Lung (tissue), 11 donors: ENCODE measurements at regions not wholly inside any gene's neighbourhood (a gene's known extent, or its start where the extent isn't known, plus 50 kb on each side); places are given as distances from the start of the nearest gene placed in this dataset.

Source experiments
- ATAC-seq: fragments of 200-7000 bp; cut with Tn5 transposase; one replicate; pipeline ENCODE4 v1.9.1; 2020; ENCODE audit warnings: moderate number of reproducible peaks; ENCODE audit not compliant: insufficient read depth, low FRiP score
- DNase-seq, 3 donors: peaks; one replicate each; pipeline ENCODE4 v3.0.0-alpha.2; 2013 to 2017
- H3K27ac ChIP-seq, 2 donors: one replicate each; pipeline ENCODE4 v1.5.1; 2013; ENCODE audit warnings: mild to moderate bottlenecking in 2 of 2, moderate library complexity in 2 of 2, control low read depth in 1 of 2, inconsistent platforms in 1 of 2, low read depth in 1 of 2, low read length in 1 of 2
- H3K27me3 ChIP-seq, 3 donors: one replicate each; pipeline ENCODE4 v1.5.1; 2013; ENCODE audit warnings: low read length in 2 of 3; ENCODE audit not compliant: control insufficient read depth in 3 of 3, insufficient read depth in 3 of 3
- H3K36me3 ChIP-seq, 4 donors: one replicate each; pipeline ENCODE4 v1.5.1; 2013; ENCODE audit warnings: low read length in 4 of 4, mild to moderate bottlenecking in 1 of 4, moderate library complexity in 1 of 4; ENCODE audit not compliant: control insufficient read depth in 4 of 4, insufficient read depth in 4 of 4
- H3K4me1 ChIP-seq, 5 donors: one replicate each; pipeline ENCODE4 v1.5.1; 2013; ENCODE audit warnings: low read length in 5 of 5, mild to moderate bottlenecking in 2 of 5, moderate library complexity in 1 of 5; ENCODE audit not compliant: control insufficient read depth in 5 of 5, insufficient read depth in 5 of 5
- H3K4me3 ChIP-seq: one replicate; pipeline ENCODE4 v1.5.1; 2013; ENCODE audit warnings: mild to moderate bottlenecking, control low read depth, moderate library complexity
- H3K9ac ChIP-seq, 2 donors: one replicate each; pipeline ENCODE4 v1.5.1; 2013; ENCODE audit warnings: low read length in 2 of 2, control low read depth in 1 of 2; ENCODE audit not compliant: insufficient read depth in 1 of 2
- H3K9me3 ChIP-seq, 4 donors: one replicate each; pipeline ENCODE4 v1.5.1; 2013; ENCODE audit warnings: low read length in 3 of 4, mild to moderate bottlenecking in 1 of 4, moderate library complexity in 1 of 4; ENCODE audit not compliant: control insufficient read depth in 4 of 4, insufficient read depth in 3 of 4
- CTCF ChIP-seq: IDR thresholded peaks from 2 replicates; pipeline ENCODE4 v1.5.1; 2012; ENCODE audit warnings: mild to moderate bottlenecking; ENCODE audit errors: control extremely low read depth, extremely low read depth
- WGBS, 2 donors: extraction: QIAGEN DNeasy Blood & Tissue Kit; methylation state at CpG; one replicate each; pipeline ENCODE4 v1.1.7; 2013; 5-methylcytosine and 5-hydroxymethylcytosine counted together
- donor health status: control.
- donor health status: control.
- donor health status: Bipolar disorder and iron deficiency.
- donor health status: healthy.
- donor health status: DM: yes; HTN: yes; CAD: no.

GRCh38 chr3:5678248-5678647 lies 490.7 kb downstream of the EDEM1 start:
- TF ChIP-seq CTCF = no peak
- DNase-seq = no peak
- Histone ChIP-seq H3K9ac (no peak overlapping the region), H3K27ac (no peak overlapping the region), H3K9me3 (peaks cover 0 to 1% (median 0%) of the 10 kb centered on the region in 4 donors), H3K27me3 (no peaks in the 10 kb centered on the region), H3K4me1 (no peaks in the 10 kb centered on the region), H3K36me3 (no peaks in the 10 kb centered on the region), H3K4me3 (no peak overlapping the region)
- 91% methylated on average over 2 of the region's 2 CpGs for WGBS, 2 donors
- no peak for ATAC-seq

- H3K4me3 ChIP-seq = no peak overlapping the region
- H3K4me1 ChIP-seq = no peaks in the 10 kb centered on the region
- no peaks in the 10 kb centered on the region for H3K36me3 ChIP-seq
- no peak for ATAC-seq
- H3K9me3 ChIP-seq = peaks cover 0 to 1% (median 0%) of the 10 kb centered on the region in 4 donors
- no peak for DNase-seq
- no peak overlapping the region for H3K9ac ChIP-seq
- TF ChIP-seq CTCF = no peak
- H3K27me3 ChIP-seq = no peaks in the 10 kb centered on the region
- H3K27ac ChIP-seq = no peak overlapping the region
- 69 to 71% methylated on average over 5 of the region's 5 CpGs for WGBS, 2 donors
Measured at GRCh38 chr3:5678844-5679243, 491.3 kb downstream of the EDEM1 start.

- DNase-seq (no peak), ATAC-seq (no peak)
- Histone ChIP-seq H3K27me3 (no peaks in the 10 kb centered on the region), H3K36me3 (no peaks in the 10 kb centered on the region), H3K9me3 (peaks cover 0 to 5% (median 4%) of the 10 kb centered on the region in 4 donors), H3K4me3 (no peak overlapping the region), H3K9ac (no peak overlapping the region), H3K27ac (no peak overlapping the region), H3K4me1 (no peaks in the 10 kb centered on the region)
- TF ChIP-seq CTCF = no peak
- 69 to 88% methylated on average over 3 of the region's 3 CpGs for whole genome bisulfite sequencing, 2 donors
Measured at GRCh38 chr3:5687230-5687629, 499.7 kb downstream of the EDEM1 start.

GRCh38 chr3:5690490-5690889 lies 503.0 kb downstream of the EDEM1 start:
- no peak overlapping the region for H3K27ac ChIP-seq
- no peak overlapping the region for H3K4me3 ChIP-seq
- H3K4me1 ChIP-seq = no peaks in the 10 kb centered on the region
- no peaks in the 10 kb centered on the region for H3K27me3 ChIP-seq
- no peak overlapping the region for H3K9ac ChIP-seq
- peaks cover 0 to 6% (median 4%) of the 10 kb centered on the region in 4 donors for H3K9me3 ChIP-seq
- DNase-seq (no peak), ATAC-seq (no peak)
- TF ChIP-seq CTCF = no peak
- H3K36me3 ChIP-seq = no peaks in the 10 kb centered on the region
